Activated CD4-positive, alpha-beta memory T cell treated with anti-CD3 and anti-CD28 coated beads for 36 hours (primary cell): ENCODE measurements at regions not wholly inside any gene's neighbourhood (a gene's known extent, or its start where the extent isn't known, plus 50 kb on each side); places are given as distances from the start of the nearest gene placed in this dataset.

Experiments used
- CTCF ChIA-PET: fragments of 350-600 bp; sonication (Branson Sonifier 250); formaldehyde crosslinking; loops from one replicate; lab custom pipeline; 2021; ENCODE audit warnings: antibody characterized with exemption, inconsistent platforms; lab: Charles Lee
- POLR2A ChIA-PET: fragments of 350-600 bp; sonication (Branson Sonifier 250); formaldehyde crosslinking; loops from one replicate; lab custom pipeline; 2021; ENCODE audit warnings: antibody characterized with exemption; lab: Charles Lee
- DNase-seq: peaks from one replicate; pipeline ENCODE4 v3.0.0-alpha.2; 2020
- H3K27ac Mint-ChIP-seq: one replicate; pipeline ENCODE4 v1.8.0; 2021; ENCODE audit warnings: mixed read lengths
- H3K27me3 Mint-ChIP-seq: one replicate; pipeline ENCODE4 v1.8.0; 2021; ENCODE audit warnings: mixed read lengths
- H3K36me3 Mint-ChIP-seq: one replicate; pipeline ENCODE4 v1.8.0; 2021; ENCODE audit warnings: mixed read lengths
- H3K4me1 Mint-ChIP-seq: one replicate; pipeline ENCODE4 v1.8.0; 2021; ENCODE audit warnings: low read depth, mixed read lengths
- H3K4me3 Mint-ChIP-seq: one replicate; pipeline ENCODE4 v1.8.0; 2021; ENCODE audit warnings: mild to moderate bottlenecking, mixed read lengths
- H3K9me3 Mint-ChIP-seq: one replicate; pipeline ENCODE4 v1.8.0; 2021; ENCODE audit warnings: mixed read lengths
- intact Hi-C: fragments of 100-400 bp; cut with micrococcal nuclease; formaldehyde crosslinking; loops from one replicate; pipeline ENCODE4 v1.15.1; 2023

DNA sequence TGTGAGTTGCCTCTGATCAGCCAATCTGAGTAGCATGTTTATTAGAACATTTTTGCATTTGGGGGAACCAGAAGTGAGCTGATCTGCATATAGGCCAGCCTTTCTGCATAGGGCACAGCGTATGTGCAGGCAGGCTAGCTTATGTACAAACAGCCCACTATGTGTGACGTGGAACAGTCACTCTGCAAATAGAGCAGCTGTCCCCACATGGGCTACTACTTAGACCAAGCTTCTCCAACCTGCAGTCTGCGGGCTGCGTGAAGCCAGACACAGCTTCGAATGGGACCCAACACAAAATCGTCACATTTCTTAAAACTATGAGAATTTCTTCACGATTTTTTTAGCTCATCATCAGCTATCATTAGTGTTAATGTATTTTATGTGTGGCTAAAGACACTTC is 134.1 kb upstream of the FAM20C start:
- Mint-ChIP-seq H3K4me1 (no peaks in the 10 kb centered on the region), H3K27me3 (no peaks in the 10 kb centered on the region), H3K27ac (no peak overlapping the region), H3K9me3 (no peaks in the 10 kb centered on the region), H3K4me3 (no peak overlapping the region), H3K36me3 (no peaks in the 10 kb centered on the region)
- no peak for DNase-seq
- CTCF ChIA-PET, result no interaction called here
- POLR2A ChIA-PET, result no interaction called here
- intact Hi-C loops, result no loop called here

DNA sequence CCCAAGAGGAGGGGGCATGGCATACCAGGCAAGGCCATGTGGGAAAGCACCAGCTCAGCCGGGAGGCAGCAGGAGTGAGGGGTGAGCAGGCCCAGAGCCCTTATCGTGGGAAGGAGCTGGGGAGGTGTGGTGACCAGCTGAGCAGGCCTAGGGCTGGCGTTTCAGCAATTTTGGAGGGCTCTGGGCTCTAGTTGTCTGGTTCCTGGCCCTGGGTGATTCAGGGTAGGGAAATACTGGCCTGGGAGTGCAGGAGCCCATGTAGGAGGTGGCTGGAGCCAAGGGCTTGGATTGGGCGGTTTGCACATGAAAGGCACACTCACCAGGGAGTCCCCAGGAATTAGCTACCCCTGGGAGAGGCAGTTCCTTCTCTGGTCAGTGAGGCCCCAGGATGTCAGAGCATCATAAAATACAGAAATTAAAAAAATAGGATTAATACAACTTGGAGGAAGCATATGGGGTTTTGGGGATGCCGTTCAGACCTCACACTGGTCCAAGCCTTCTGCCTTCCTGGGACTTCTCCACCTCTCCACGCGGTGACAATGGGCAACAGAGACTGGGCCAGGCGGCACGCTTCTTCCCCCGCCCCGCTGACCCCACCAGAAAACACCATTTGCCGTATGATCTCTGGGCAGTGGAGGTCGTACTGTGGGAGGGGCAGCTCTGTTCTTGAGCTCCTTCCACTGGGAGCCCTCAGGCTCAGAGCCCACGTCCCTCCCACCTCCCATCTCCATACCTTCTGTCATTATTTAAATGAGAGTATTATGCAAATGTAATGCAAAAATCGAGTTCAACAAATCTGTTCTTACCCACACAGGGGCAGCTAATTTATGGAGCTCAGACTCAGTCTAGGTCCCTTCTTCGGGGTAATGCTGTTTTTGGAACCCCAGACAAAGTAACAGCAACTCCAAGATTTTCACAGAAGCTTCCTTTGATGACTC is 133.0 kb upstream of the FAM20C start:
- no peaks in the 10 kb centered on the region for H3K4me1 Mint-ChIP-seq
- POLR2A ChIA-PET, result no interaction called here
- no peak overlapping the region for H3K4me3 Mint-ChIP-seq
- H3K27me3 Mint-ChIP-seq, result no peaks in the 10 kb centered on the region
- no peaks in the 10 kb centered on the region for H3K36me3 Mint-ChIP-seq
- CTCF ChIA-PET, result no interaction called here
- intact Hi-C loops, result no loop called here
- H3K27ac Mint-ChIP-seq, result no peak overlapping the region
- DNase-seq, result no peak
- no peaks in the 10 kb centered on the region for H3K9me3 Mint-ChIP-seq

DNA sequence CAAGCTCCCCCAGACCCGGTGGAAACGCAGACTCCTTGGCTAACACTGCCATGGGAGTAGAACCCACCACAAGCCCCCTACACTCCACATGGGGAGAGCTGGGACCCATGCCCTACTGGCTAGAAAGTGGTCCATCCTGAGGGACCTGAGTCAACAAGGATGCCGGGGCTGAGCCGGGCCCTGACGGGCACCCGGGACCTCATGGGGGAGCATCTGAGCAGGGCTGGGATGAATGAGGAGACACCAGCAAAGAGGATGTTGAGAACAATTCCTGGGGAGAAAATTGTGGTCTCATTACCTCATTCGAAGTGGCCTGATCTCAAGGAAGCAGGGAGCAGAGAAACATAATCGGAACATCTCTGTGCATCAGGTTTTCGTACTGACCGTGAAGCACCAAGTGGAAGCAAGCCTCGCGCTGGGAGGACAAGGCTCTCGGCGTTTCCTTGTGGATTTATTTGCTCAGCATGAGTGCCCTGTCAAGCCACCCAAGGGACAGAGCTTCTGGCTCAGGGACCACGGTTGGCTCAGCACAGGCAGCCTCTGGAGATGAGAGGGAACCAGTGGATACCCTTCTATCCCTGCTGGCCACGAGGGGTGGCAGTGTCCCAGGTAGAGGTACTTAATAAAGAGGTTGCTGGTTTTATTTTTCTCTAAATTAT is 132.2 kb upstream of the FAM20C start:
- H3K27ac Mint-ChIP-seq, result no peak overlapping the region

DNA sequence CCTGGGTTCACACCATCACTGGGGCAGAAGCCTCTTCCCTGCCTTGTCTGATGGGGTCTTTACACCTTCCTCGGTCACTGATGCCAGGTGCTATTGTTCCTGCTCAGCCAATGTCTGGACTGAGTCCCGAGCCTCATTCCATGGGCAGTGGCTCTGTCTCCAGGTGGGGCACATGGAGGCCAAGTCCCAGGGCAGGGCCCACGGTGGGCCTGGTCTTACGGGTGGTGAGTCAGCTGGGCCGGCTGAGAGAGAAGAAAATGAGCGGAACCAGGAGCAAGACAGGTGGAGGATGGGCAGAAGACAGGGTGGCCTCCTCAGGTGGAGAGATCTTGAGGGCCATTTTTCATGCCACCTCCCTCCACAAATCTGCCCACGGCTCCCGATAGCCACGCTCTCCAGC is 131.7 kb upstream of the FAM20C start:
- Mint-ChIP-seq H3K36me3 (no peaks in the 10 kb centered on the region), H3K27ac (no peak overlapping the region), H3K27me3 (no peaks in the 10 kb centered on the region), H3K9me3 (no peaks in the 10 kb centered on the region), H3K4me3 (no peak overlapping the region), H3K4me1 (no peaks in the 10 kb centered on the region)
- DNase-seq, result no peak
- ChIA-PET CTCF (no interaction called here), POLR2A (no interaction called here)
- intact Hi-C loops, result no loop called here

More for the DNA sequence above, 132.2 kb upstream of the FAM20C start:
- POLR2A ChIA-PET, result no interaction called here
- H3K4me1 Mint-ChIP-seq, result no peaks in the 10 kb centered on the region
- no peaks in the 10 kb centered on the region for H3K9me3 Mint-ChIP-seq
- no peak for DNase-seq
- CTCF ChIA-PET, result no interaction called here
- H3K4me3 Mint-ChIP-seq, result no peak overlapping the region
- no peaks in the 10 kb centered on the region for H3K36me3 Mint-ChIP-seq
- no peaks in the 10 kb centered on the region for H3K27me3 Mint-ChIP-seq
- intact Hi-C loops, result no loop called here

DNA sequence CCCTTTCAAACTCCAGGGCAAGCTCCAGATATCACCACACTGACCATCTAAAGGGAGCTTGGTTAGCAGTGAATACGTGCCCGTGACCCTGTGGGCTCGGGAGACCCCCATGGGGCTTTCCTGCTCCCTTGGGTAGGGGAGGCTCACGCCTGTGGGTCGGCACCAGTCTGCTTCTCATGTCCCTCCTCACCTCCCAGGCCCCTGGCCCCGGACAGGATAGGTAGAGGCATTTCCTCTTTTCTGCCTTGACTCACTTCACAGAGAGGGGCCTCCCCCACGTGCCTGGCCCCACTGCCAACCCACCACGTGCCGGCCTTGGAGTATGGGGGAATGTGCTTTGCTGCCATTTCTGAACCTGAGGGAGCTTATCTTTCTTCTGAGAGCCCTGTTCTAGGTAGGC is 131.3 kb upstream of the FAM20C start:
- H3K4me1 Mint-ChIP-seq, result no peaks in the 10 kb centered on the region
- intact Hi-C loops, result no loop called here
- CTCF ChIA-PET, result no interaction called here
- H3K4me3 Mint-ChIP-seq, result no peak overlapping the region
- H3K27ac Mint-ChIP-seq, result no peak overlapping the region
- H3K9me3 Mint-ChIP-seq, result no peaks in the 10 kb centered on the region
- POLR2A ChIA-PET, result no interaction called here
- no peaks in the 10 kb centered on the region for H3K27me3 Mint-ChIP-seq
- H3K36me3 Mint-ChIP-seq, result no peaks in the 10 kb centered on the region
- no peak for DNase-seq

DNA sequence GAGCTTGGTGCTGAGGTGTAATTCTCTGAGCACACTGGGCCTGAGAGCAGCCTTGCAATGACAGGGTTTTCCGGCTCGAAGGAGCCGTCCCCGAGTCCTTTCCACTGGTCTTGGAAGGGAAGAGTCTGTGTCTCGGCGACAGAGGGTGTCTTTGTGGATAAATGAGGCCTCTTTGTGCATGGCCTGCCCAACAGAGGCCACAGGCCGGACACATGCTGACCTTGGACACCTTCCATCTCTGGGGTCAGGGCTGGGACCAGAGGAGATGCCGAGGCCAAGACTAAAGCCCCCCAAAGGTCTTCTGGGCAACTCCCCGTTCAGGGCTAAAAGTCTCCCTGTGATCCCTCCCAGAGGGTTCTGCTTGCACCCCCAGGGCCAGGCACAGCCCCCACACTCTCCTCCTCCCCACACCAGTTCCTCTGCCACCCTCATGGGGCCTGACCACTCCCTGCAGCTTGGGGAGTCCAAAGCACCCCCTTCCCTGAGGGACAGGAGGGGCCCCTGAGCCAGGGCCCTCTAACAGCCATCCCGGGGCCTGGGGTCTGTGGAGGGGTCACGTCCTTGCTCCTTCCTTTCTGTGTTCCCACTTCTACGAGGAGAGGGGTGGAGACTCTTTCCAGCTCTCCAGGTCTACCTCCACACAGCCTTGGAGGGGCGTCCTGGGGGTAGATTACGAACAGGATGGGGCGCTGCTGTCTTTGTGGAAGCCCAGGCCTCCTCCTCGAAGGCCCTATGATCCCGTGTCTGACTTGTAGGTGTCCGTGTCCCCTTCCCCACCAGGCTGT is 130.6 kb upstream of the FAM20C start:
- peak; percentile 0 for DNase-seq
- no peaks in the 10 kb centered on the region for H3K9me3 Mint-ChIP-seq
- no peak overlapping the region for H3K27ac Mint-ChIP-seq
- no peak overlapping the region for H3K4me3 Mint-ChIP-seq
- H3K36me3 Mint-ChIP-seq, result no peaks in the 10 kb centered on the region
- H3K4me1 Mint-ChIP-seq, result no peaks in the 10 kb centered on the region
- ChIA-PET POLR2A (no interaction called here), CTCF (no interaction called here)
- H3K27me3 Mint-ChIP-seq, result no peaks in the 10 kb centered on the region
- intact Hi-C loops, result no loop called here

DNA sequence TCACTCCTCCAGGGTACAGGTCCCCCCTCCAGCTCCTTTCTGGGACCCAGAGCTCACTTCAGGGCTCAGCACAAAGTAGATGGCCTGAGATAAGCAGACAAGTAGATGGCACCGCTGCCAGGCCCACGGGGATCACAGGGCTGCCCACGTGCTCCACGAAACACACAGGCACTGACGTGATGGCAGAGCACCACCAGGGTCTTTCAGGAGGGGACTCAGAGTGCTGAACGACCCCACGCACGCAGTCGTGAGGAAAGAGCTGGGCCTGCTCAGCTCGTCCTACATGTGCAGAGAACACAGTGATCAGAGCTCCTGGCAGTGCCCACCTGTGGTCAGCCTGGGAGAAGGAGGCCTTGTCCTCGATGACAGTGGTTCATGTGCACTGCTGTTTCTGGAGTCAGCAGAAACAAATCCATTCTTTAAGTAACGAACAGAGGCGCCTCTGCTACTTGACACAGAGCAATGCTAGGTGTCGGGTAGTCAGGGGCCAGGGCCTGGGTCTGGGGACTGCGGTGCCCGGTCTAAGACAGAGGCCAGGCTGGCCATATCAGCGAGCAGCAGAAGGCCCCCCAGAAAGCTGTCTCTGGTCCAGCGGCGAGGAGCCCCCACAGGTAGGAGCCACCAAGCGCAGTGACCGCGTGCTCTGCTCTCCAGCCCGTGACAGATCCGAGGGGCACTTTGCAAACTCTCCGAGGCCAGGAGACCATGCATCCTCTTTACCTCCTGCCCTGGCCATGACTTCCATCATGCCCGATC is 129.8 kb upstream of the FAM20C start:
- H3K27me3 Mint-ChIP-seq, result no peaks in the 10 kb centered on the region

DNA sequence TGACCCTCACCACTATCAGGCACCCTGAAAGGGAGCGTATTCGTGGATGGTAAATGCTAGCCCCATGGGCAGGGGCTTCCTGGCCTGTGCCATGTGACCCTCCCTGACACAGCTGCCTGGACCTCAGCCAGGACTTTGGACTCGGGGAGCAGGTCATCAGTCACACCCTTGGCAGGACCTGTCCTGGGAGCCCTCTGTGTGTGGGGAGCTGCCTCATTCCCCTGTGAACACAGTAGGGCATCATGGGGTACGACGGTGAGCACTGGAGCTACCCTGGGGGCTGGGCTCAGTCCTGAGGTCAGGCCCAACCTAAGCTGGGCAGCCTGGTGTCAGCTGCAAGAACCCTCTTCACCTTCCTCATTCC is 129.3 kb upstream of the FAM20C start:
- Mint-ChIP-seq H3K27me3 (peaks cover 1% of the 10 kb centered on the region), H3K4me3 (no peak overlapping the region), H3K27ac (no peak overlapping the region), H3K36me3 (no peaks in the 10 kb centered on the region), H3K9me3 (no peaks in the 10 kb centered on the region), H3K4me1 (no peaks in the 10 kb centered on the region)
- CTCF ChIA-PET, result no interaction called here
- POLR2A ChIA-PET, result no interaction called here
- DNase-seq, result no peak
- intact Hi-C loops, result no loop called here

More for the DNA sequence above, 129.8 kb upstream of the FAM20C start:
- Mint-ChIP-seq H3K4me1 (no peaks in the 10 kb centered on the region), H3K27ac (no peak overlapping the region), H3K4me3 (no peak overlapping the region), H3K36me3 (no peaks in the 10 kb centered on the region), H3K9me3 (no peaks in the 10 kb centered on the region)
- intact Hi-C loops, result no loop called here
- no peak for DNase-seq
- ChIA-PET CTCF (no interaction called here), POLR2A (no interaction called here)

DNA sequence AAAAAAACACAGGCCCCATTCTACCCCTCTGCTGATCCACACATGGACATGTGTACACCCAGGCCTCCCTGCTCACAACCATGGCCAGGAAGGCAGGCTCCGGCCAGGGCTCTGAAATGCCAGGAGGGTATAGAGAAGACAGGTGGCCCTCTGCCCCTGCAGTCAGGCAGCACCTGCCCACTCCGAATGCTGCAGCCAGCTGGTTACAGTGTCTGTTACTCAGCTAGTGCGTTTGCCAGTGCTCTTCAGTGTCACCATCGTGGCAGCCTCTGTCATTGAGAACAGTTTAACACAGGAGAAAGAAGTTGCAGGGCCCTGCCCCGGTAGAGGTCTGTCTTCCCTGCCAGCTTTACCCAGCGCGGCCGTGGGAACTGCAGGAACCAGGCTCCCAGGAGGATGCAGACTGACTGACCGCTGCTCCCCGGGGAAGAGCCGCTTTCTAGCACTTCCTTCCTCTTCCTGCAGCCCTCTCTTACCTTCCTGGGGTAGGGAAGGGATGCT is 128.8 kb upstream of the FAM20C start:
- Mint-ChIP-seq H3K27me3 (peaks cover 1% of the 10 kb centered on the region), H3K9me3 (no peaks in the 10 kb centered on the region), H3K36me3 (no peaks in the 10 kb centered on the region), H3K4me1 (no peaks in the 10 kb centered on the region), H3K4me3 (no peak overlapping the region), H3K27ac (no peak overlapping the region)
- intact Hi-C loops, result no loop called here
- POLR2A ChIA-PET, result no interaction called here
- no peak for DNase-seq
- CTCF ChIA-PET, result no interaction called here

DNA sequence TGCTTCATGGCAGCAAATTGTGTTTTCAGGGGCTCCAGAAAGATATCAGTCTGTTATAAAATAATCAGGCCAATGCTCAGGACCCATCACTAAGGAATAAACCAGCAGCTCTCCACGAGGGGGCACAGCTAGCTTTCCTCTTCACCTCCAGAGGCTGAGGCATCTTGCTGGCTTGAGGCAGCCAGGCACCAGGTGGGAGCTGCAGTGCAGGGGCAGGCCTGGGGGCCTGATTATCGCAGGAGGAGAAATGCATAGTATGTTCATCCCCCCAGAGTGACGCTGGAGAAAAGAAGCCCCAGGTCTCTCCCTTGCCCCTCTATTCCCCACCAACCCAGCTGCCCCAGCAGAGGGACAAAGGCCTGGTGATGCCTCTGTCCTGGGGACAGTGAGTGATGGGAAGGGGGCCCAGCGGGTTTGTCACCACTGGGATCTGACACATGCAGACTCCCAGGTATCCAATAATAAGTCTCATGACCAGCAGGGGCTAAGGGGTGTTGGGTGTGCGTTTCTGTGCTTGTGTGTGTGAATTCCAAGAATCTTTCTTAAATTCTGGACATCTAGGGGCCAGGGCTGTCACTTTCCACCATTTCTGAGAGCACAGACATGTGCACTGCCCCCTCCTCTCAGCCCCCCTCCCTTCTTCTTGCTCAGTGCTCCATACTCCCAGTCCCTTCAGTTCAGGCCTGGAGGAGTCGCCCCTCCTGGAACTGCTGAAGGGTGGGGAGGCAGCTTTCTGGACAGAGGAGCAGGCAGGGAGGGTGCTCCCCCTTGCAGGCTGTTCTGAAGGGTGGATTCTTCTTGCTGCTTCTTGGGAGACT is 128.1 kb upstream of the FAM20C start:
- no peak overlapping the region for H3K4me3 Mint-ChIP-seq
- H3K9me3 Mint-ChIP-seq, result no peaks in the 10 kb centered on the region
- peaks cover 1% of the 10 kb centered on the region for H3K27me3 Mint-ChIP-seq
- intact Hi-C loops, result no loop called here
- no peaks in the 10 kb centered on the region for H3K36me3 Mint-ChIP-seq
- H3K27ac Mint-ChIP-seq, result no peak overlapping the region
- H3K4me1 Mint-ChIP-seq, result no peaks in the 10 kb centered on the region
- ChIA-PET POLR2A (no interaction called here), CTCF (no interaction called here)
- peak; percentile 38 for DNase-seq

DNA sequence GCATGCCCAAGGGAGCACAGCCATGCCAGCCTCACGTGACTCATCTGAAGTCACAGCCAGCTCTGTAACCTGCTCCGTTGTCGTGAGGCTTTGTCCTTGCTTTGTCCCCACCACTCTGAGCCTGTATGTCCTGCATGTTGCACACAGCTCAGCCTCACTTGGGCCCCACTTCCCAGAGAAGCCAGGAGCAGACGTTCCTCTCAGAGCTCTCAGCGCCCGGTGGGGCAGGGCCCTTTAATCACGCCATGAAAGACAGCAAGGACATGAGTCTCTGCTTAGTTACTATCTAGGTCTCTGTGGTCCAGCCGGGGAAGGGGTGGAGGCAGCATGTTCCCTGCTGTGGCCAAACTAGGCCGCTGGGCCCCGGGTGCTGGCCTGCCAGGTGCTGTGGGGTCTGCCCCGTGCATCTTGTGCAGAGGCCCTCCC is 127.4 kb upstream of the FAM20C start:
- Mint-ChIP-seq H3K27ac (no peak overlapping the region), H3K4me3 (no peak overlapping the region), H3K9me3 (no peaks in the 10 kb centered on the region), H3K36me3 (no peaks in the 10 kb centered on the region), H3K27me3 (peaks cover 1% of the 10 kb centered on the region), H3K4me1 (no peaks in the 10 kb centered on the region)
- CTCF ChIA-PET, result no interaction called here
- intact Hi-C loops, result no loop called here
- DNase-seq, result no peak
- POLR2A ChIA-PET, result no interaction called here
